Stimulated activated CD4-positive, alpha-beta T cell treated with anti-CD3 and anti-CD28 coated beads, Interleukin-4, amount 100 ng/mL, for 1 hour (primary cell): ENCODE measurements at regions not wholly inside any gene's neighbourhood (a gene's known extent, or its start where the extent isn't known, plus 50 kb on each side); places are given as distances from the start of the nearest gene placed in this dataset.
"Not testable (repeated sequence)": the region's sequence is repeated elsewhere in the genome, so short reads cannot be mapped to it uniquely, and the experiment has no call there.

Experiments
- DNase-seq: peaks from one replicate; pipeline ENCODE4 v3.0.0-alpha.2; 2020

- DNase-seq = no peak
These were observed 301.8 kb upstream of the PROK2 start for GRCh38 chr3:72086743-72087087.

- DNase-seq = no peak
These were observed 301.2 kb upstream of the PROK2 start for GRCh38 chr3:72086042-72086742.

- DNase-seq = no peak
These were observed 300.1 kb upstream of the PROK2 start for GRCh38 chr3:72085036-72085435.

DNA sequence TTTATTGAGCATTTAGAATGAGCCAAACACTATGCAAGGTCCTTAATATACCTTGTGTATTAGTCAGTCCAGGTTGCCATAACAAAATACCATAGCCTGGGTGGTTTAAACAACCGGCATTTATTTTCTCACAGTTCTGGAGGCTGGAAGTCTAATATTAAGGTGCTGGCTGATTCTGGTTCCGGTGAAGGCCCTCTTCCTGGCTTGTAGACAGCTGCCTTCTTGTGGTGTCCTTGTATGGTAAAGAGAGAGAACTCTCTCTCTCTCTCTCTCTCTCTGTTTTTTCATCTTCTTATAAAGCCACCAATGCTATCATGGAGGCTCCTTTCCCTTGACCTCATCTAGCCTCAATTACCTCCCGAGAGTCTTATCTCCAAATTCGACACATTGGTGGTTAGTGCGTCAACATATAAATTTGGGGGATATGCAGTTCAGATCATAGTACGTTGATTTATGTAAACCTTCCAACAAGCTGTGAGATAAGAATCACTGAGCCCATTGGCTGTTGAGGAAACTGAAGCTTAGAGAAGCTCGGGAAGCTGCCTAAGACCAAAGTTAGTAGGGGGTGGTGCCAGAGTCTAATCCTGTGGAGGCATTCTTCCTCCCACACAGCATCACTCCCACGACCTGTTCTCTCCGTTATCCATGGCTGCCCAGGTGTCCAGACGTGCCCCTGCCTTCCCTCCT, 298.0 kb upstream of the PROK2 start:
- DNase-seq = no peak

DNA sequence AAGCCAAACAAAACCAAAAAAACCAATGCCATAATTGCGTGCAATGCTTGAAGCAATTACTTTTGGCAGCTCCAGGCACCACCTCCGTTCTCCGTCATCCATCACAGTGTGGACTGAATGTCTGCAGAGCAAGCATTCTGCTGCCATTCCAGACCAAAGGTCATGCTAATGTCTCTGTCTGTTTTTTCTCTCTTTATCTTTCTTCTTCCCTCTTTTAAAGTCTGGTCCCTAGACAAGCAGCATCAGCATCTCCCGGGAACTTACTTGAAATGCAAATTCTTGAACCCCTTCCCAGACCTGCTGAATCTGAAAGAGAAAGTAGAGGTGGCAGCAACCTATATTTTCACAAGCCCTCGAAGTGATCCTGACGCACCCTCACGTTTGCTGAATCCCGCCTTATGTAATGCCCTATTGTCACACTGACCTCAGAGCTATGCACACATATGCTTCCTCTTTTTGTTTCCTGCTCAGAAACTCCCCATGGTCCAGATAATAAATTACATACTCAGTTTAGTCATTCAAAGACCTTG, 297.3 kb upstream of the PROK2 start:
- DNase-seq = no peak

DNA sequence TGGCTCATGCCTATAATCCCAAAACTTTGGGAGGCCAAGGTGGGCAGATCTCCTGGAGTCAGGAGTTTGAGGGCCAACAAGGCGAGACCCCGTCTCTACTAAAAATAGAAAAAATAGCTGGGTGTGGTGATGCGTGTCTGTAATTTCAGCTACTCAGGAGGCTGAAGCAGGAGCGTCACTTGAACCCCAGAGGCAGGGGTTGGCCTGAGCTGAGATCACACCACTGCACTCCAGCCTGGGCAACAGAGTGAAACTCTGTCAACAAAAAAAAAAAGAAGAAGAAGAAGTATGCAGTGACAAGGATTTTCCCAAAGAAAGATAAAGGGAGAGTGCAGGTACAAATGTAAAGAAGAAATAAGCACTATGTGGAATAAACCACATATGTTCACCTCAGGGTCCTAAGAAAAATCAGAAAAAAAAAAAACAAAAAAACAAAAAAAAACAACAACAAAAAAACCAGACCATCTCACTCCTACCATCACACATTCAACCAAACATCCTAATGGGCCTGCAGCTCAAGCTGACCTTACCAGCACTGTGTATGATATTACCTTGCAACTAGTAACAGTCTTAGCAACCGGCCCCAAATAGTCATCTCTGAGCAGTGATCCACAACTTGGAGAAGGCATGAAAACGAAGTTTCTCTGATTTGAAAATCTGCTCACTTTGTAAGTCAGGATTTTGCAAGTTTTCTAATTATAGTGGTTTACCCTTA, 296.7 kb upstream of the PROK2 start:
- DNase-seq = no peak

- DNase-seq = no peak
These were observed 295.9 kb upstream of the PROK2 start for GRCh38 chr3:72080800-72081199.

DNA sequence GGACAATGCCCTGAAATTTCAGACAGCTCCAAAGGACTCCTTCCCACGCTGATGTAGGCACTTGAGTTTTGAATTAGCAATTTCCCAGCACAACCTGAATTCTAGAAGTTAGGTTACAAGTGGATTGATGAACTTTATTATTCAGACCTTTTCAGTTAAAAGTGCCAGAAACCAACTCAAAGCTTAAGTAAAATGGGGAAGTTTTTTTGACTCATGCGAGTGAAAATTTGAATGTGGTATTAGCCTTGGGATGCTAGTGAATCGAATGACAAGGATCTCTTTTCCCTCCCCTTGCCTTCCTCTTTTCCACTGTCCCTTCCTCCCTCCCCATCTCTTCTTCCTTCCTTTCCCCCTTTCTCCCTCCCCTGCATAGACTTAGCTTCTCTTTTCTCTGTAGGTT, 295.1 kb upstream of the PROK2 start:
- DNase-seq = no peak

DNA sequence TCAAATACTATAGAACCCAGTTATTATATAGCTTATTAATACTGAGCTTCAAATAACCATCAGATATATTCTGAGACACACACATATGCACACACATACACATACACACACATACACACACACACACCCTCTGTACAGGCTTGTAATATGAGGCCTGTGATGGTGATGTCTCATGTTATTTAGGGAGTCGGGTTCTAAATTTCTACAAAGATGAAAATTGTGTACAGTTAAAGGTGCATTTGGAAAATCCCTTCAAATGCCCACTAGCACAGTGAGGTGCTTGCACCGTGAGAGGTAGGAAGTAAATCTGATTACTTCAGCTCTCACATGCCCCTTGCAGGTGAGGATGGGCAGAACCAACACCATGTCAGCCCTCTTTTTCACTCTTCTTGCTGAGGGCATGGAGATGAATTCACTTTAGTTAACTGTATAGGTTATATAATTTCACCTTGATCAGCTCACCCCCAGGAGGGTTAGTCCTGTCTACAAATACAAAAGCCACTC, 294.5 kb upstream of the PROK2 start:
- DNase-seq = no peak

DNA sequence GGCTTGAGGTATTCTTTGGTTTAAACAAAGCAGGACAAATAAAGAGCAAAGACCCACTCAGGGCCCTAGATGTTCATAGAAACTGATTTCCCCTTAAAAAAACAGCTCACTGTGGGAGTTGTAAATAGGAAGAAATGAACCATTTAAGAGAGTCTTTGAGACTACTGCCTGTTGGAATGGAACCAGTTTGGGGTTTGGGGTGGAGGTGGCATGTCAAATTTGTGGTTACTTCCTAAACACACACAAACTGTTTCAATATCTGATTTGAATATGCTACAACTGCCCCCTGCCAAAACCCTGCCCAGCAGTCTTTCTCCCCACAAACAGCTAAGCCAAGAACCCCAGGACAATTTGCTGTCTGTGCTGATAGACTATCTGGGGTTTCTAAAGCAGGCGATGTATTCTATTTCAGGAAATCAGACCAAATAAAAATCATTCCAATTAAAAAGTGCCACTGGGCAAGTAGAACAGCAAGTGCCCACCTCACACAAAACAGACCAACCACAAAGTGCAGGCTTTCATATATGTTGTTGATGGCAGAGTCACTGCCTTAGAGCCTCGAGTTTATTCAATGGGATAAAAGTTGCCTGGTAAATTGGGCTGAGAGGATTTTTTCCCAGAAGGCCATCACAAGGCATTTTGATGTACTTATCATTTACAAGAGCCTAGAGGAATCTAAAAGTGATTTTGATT, 293.9 kb upstream of the PROK2 start:
- DNase-seq = no peak

- DNase-seq = no peak
These were observed 292.7 kb upstream of the PROK2 start for GRCh38 chr3:72077473-72078259.

- DNase-seq = not testable (repeated sequence)
These were observed 290.9 kb upstream of the PROK2 start for GRCh38 chr3:72075848-72076247.

- DNase-seq = no peak
These were observed 286.7 kb upstream of the PROK2 start for GRCh38 chr3:72071624-72072023.

- DNase-seq = no peak
These were observed 285.1 kb upstream of the PROK2 start for GRCh38 chr3:72070005-72070404.

- no peak for DNase-seq
These were observed 284.6 kb upstream of the PROK2 start for GRCh38 chr3:72069543-72069942.

- DNase-seq = no peak
These were observed 283.7 kb upstream of the PROK2 start for GRCh38 chr3:72068621-72069020.

DNA sequence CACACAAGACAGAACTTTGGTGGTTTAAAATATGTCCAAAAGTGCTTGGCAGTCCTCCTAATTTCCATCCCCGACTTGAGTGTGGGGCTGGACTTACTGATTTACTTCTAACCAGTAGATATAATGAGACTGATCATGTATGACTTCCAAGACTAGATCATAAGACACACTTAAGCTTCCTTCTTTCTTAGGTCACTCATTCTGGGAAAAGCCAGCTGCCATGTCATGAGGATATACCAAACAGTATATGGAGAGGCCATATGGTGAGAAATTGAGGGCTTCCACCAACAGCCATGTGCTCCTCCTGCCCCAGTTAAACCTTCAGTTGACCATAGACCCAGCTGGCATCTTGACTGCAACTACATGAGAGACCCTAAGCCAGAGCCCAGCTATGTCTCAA, 282.8 kb upstream of the PROK2 start:
- DNase-seq = no peak

GRCh38 chr3:72065872-72066641, 281.1 kb upstream of the PROK2 start:
- no peak for DNase-seq

DNA sequence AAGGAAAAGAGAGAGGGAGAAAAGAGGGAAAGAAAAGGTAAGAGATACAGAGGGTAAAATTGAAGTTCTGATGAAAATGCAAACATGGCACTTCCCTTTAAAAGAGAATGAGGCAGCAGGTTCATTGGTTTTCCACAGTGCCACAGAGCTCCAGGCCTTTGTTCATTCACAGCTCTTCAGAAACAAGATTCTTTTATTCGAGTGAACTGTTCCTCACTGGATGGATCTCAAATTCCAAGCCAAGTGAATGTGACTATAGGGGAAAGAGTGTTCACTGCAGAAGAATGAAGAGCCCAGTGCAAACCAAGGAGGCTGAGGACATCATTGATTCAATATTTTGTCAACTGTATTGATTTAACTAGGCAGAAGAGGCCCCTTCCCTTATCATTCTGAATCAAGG, 280.3 kb upstream of the PROK2 start:
- no peak for DNase-seq

DNA sequence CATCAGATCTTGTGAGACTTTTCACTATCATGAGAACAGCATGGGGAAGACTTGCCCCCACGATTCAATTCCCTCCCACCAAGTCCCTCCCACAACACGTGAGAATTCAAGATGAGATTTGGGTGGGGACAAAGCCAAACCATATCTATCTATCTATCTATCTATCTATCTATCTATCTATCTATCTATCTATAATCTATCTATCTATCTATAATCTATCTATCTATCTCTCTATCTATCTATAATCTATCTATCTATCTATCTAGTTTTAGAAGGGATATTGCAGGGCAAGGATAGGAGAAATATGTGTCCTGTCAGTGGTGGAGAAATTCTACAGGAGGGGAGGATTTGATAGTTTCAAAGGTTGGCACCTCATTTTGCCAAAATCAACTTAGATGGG, 279.8 kb upstream of the PROK2 start:
- not testable (repeated sequence) for DNase-seq

- DNase-seq = no peak
These were observed 277.1 kb upstream of the PROK2 start for GRCh38 chr3:72062017-72062416.
